Heart left ventricle (tissue), 13 donors: ENCODE measurements at regions not wholly inside any gene's neighbourhood (a gene's known extent, or its start where the extent isn't known, plus 50 kb on each side); places are given as distances from the start of the nearest gene placed in this dataset.

ENCODE experiments used
- CTCF ChIP-seq, 12 donors: fragments of 200-600 bp; sonication (generic) in 4 of 12; IDR thresholded peaks; one replicate each; pipeline versions ENCODE4 v1.5.0 to v1.8.0; 2018 to 2022; ENCODE audit warnings: antibody characterized with exemption in 12 of 12, mild to moderate bottlenecking in 5 of 12
- POLR2A ChIP-seq, 2 donors: fragments of 450-650 bp; IDR thresholded peaks; one replicate each; pipeline ENCODE4 v1.6.1; 2017; ENCODE audit warnings: antibody characterized with exemption in 2 of 2, mild to moderate bottlenecking in 2 of 2, moderate library complexity in 2 of 2
- donor health status: ischemic (EF 13 %, LVEDD 7.1; RV severe dilation, severe dysfunction).
- donor health status: DM: no; HTN: yes; CAD: no.
- donor health status: DM: no; HTN: no; CAD: no.
- donor health status: ischemic (EF 25% LVEDD 6.9; RV normal size, moderate dysfunction).
- donor health status: ischemic (EF 25% LVEDD 5.7; RV mildly dilated, moderate dysfunction).
- donor health status: ischemic (EF 35%, LVEDD 5.7; RV mildly dilated, moderate dysfunction).
- donor health status: nonischemic (EF 11% LVEDD 7.7; RV severe dilation, severe dysfunction).
- donor health status: DM: yes; HTN: yes; CAD: no.
- donor health status: PGD.
- donor health status: ischemic (EF 29% LVEDD 5.4; RV normal size, mild dysfunction).
- donor health status: nonischemic (EF 23%, LVEDD 6.1; RV moderate dilation, normal function).

- TF ChIP-seq POLR2A (IDR thresholded peaks at IDR 0.05) (no peak), CTCF (IDR thresholded peaks at IDR 0.05) (no peak)
These were observed 550.2 kb downstream of the PYDC2 start for GRCh38 chr3:192011137-192011536.
